Activated naive CD8-positive, alpha-beta T cell treated with anti-CD3 and anti-CD28 coated beads, Interleukin-2, amount 50 U/mL, for 24 hours (primary cell): ENCODE measurements at regions not wholly inside any gene's neighbourhood (a gene's known extent, or its start where the extent isn't known, plus 50 kb on each side); places are given as distances from the start of the nearest gene placed in this dataset.
"Not testable (repeated sequence)": the region's sequence is repeated elsewhere in the genome, so short reads cannot be mapped to it uniquely, and the experiment has no call there.

Source experiments
- ATAC-seq: fragments of 150-1000 bp; cut with Tn5 transposase; one replicate; pipeline ENCODE4 v1.10.0; 2021
- DNase-seq: peaks from one replicate; pipeline ENCODE4 v3.0.0; 2021
- H3K27ac Mint-ChIP-seq: one replicate; pipeline ENCODE4 v1.8.0; 2021; ENCODE audit warnings: mild to moderate bottlenecking, mixed read lengths
- H3K27me3 Mint-ChIP-seq: one replicate; pipeline ENCODE4 v1.8.0; 2021; ENCODE audit warnings: mixed read lengths
- H3K36me3 Mint-ChIP-seq: one replicate; pipeline ENCODE4 v1.8.0; 2021; ENCODE audit warnings: low read depth, mixed read lengths
- H3K4me1 Mint-ChIP-seq: one replicate; pipeline ENCODE4 v1.8.0; 2021; ENCODE audit warnings: mixed read lengths
- H3K4me3 Mint-ChIP-seq: one replicate; pipeline ENCODE4 v1.8.0; 2021; ENCODE audit warnings: mild to moderate bottlenecking, moderate library complexity, mixed read lengths
- H3K9me3 Mint-ChIP-seq: one replicate; pipeline ENCODE4 v1.8.0; 2021; ENCODE audit warnings: mixed read lengths

GRCh38 chr5:126046318-126046717 lies 376.9 kb upstream of the GRAMD2B start:
- H3K36me3 Mint-ChIP-seq: no peaks in the 10 kb centered on the region
- H3K27ac Mint-ChIP-seq: no peak overlapping the region
- no peaks in the 10 kb centered on the region for H3K4me1 Mint-ChIP-seq
- no peak for ATAC-seq
- H3K27me3 Mint-ChIP-seq: no peaks in the 10 kb centered on the region
- H3K9me3 Mint-ChIP-seq: peaks cover 4% of the 10 kb centered on the region
- no peak overlapping the region for H3K4me3 Mint-ChIP-seq
- no peak for DNase-seq

GRCh38 chr5:126046846-126047571 lies 376.2 kb upstream of the GRAMD2B start:
- no peaks in the 10 kb centered on the region for H3K27me3 Mint-ChIP-seq
- ATAC-seq (no peak), DNase-seq (no peak)
- H3K9me3 Mint-ChIP-seq: peaks cover 4% of the 10 kb centered on the region
- H3K27ac Mint-ChIP-seq: no peak overlapping the region
- no peaks in the 10 kb centered on the region for H3K4me1 Mint-ChIP-seq
- no peak overlapping the region for H3K4me3 Mint-ChIP-seq
- H3K36me3 Mint-ChIP-seq: no peaks in the 10 kb centered on the region

- H3K36me3 Mint-ChIP-seq: no peaks in the 10 kb centered on the region
- DNase-seq: no peak
- no peak for ATAC-seq
- H3K4me1 Mint-ChIP-seq: no peaks in the 10 kb centered on the region
- H3K27ac Mint-ChIP-seq: no peak overlapping the region
- H3K9me3 Mint-ChIP-seq: peaks cover 5% of the 10 kb centered on the region
- no peaks in the 10 kb centered on the region for H3K27me3 Mint-ChIP-seq
- H3K4me3 Mint-ChIP-seq: no peak overlapping the region
Observed at GRCh38 chr5:126052120-126052519, 371.1 kb upstream of the GRAMD2B start.

- Mint-ChIP-seq H3K27me3 (no peaks in the 10 kb centered on the region), H3K9me3 (peaks cover 5% of the 10 kb centered on the region), H3K27ac (no peak overlapping the region), H3K4me1 (no peaks in the 10 kb centered on the region), H3K36me3 (no peaks in the 10 kb centered on the region), H3K4me3 (no peak overlapping the region)
- ATAC-seq: no peak
- no peak for DNase-seq
Observed at GRCh38 chr5:126052791-126053190, 370.4 kb upstream of the GRAMD2B start.

GRCh38 chr5:126053630-126054029 lies 369.6 kb upstream of the GRAMD2B start:
- Mint-ChIP-seq H3K4me3 (no peak overlapping the region), H3K27me3 (no peaks in the 10 kb centered on the region), H3K4me1 (no peaks in the 10 kb centered on the region), H3K36me3 (no peaks in the 10 kb centered on the region), H3K9me3 (peaks cover 5% of the 10 kb centered on the region), H3K27ac (no peak overlapping the region)
- ATAC-seq (no peak), DNase-seq (no peak)

GRCh38 chr5:126054577-126055347 lies 368.4 kb upstream of the GRAMD2B start:
- ATAC-seq (no peak), DNase-seq (no peak)
- Mint-ChIP-seq H3K4me3 (no peak overlapping the region), H3K36me3 (no peaks in the 10 kb centered on the region), H3K9me3 (peaks cover 11% of the 10 kb centered on the region), H3K27ac (no peak overlapping the region), H3K27me3 (no peaks in the 10 kb centered on the region), H3K4me1 (no peaks in the 10 kb centered on the region)

- DNase-seq (no peak), ATAC-seq (no peak)
- no peaks in the 10 kb centered on the region for H3K27me3 Mint-ChIP-seq
- no peak overlapping the region for H3K4me3 Mint-ChIP-seq
- H3K9me3 Mint-ChIP-seq: peaks cover 11% of the 10 kb centered on the region
- no peaks in the 10 kb centered on the region for H3K4me1 Mint-ChIP-seq
- H3K27ac Mint-ChIP-seq: no peak overlapping the region
- H3K36me3 Mint-ChIP-seq: no peaks in the 10 kb centered on the region
Observed at GRCh38 chr5:126055348-126055729, 367.9 kb upstream of the GRAMD2B start.

GRCh38 chr5:126056352-126056751 lies 366.9 kb upstream of the GRAMD2B start:
- ATAC-seq (no peak), DNase-seq (no peak)
- no peaks in the 10 kb centered on the region for H3K27me3 Mint-ChIP-seq
- peaks cover 11% of the 10 kb centered on the region for H3K9me3 Mint-ChIP-seq
- no peak overlapping the region for H3K27ac Mint-ChIP-seq
- H3K36me3 Mint-ChIP-seq: no peaks in the 10 kb centered on the region
- no peak overlapping the region for H3K4me3 Mint-ChIP-seq
- no peaks in the 10 kb centered on the region for H3K4me1 Mint-ChIP-seq

- H3K36me3 Mint-ChIP-seq: no peaks in the 10 kb centered on the region
- no peak for DNase-seq
- no peaks in the 10 kb centered on the region for H3K4me1 Mint-ChIP-seq
- no peak overlapping the region for H3K27ac Mint-ChIP-seq
- no peaks in the 10 kb centered on the region for H3K27me3 Mint-ChIP-seq
- H3K9me3 Mint-ChIP-seq: peaks cover 11% of the 10 kb centered on the region
- no peak for ATAC-seq
- H3K4me3 Mint-ChIP-seq: no peak overlapping the region
Observed at GRCh38 chr5:126056851-126057622, 366.2 kb upstream of the GRAMD2B start.

GRCh38 chr5:126058392-126058791 lies 364.8 kb upstream of the GRAMD2B start:
- not testable (repeated sequence) for H3K4me3 Mint-ChIP-seq, ATAC-seq, H3K4me1 Mint-ChIP-seq, H3K36me3 Mint-ChIP-seq, DNase-seq, H3K27ac Mint-ChIP-seq, H3K27me3 Mint-ChIP-seq
- peaks cover 11% of the 10 kb centered on the region for H3K9me3 Mint-ChIP-seq

- H3K36me3 Mint-ChIP-seq: no peaks in the 10 kb centered on the region
- H3K4me3 Mint-ChIP-seq: no peak overlapping the region
- no peak for ATAC-seq
- H3K9me3 Mint-ChIP-seq: peaks cover 7% of the 10 kb centered on the region
- no peak for DNase-seq
- no peaks in the 10 kb centered on the region for H3K27me3 Mint-ChIP-seq
- no peak overlapping the region for H3K27ac Mint-ChIP-seq
- no peaks in the 10 kb centered on the region for H3K4me1 Mint-ChIP-seq
Observed at GRCh38 chr5:126062398-126063221, 360.6 kb upstream of the GRAMD2B start.

- DNase-seq: no peak
- H3K4me1 Mint-ChIP-seq: no peaks in the 10 kb centered on the region
- H3K27ac Mint-ChIP-seq: no peak overlapping the region
- no peaks in the 10 kb centered on the region for H3K27me3 Mint-ChIP-seq
- no peaks in the 10 kb centered on the region for H3K9me3 Mint-ChIP-seq
- no peak for ATAC-seq
- no peaks in the 10 kb centered on the region for H3K36me3 Mint-ChIP-seq
- no peak overlapping the region for H3K4me3 Mint-ChIP-seq
Observed at GRCh38 chr5:126065061-126065460, 358.1 kb upstream of the GRAMD2B start.

GRCh38 chr5:126066836-126067235 lies 356.4 kb upstream of the GRAMD2B start:
- no peak overlapping the region for H3K4me3 Mint-ChIP-seq

GRCh38 chr5:126067404-126067803 lies 355.8 kb upstream of the GRAMD2B start:
- ATAC-seq (no peak), DNase-seq (no peak)
- Mint-ChIP-seq H3K27ac (no peak overlapping the region), H3K4me1 (no peaks in the 10 kb centered on the region), H3K4me3 (no peak overlapping the region), H3K36me3 (no peaks in the 10 kb centered on the region), H3K9me3 (peaks cover 7% of the 10 kb centered on the region), H3K27me3 (no peaks in the 10 kb centered on the region)

More at GRCh38 chr5:126066836-126067235, 356.4 kb upstream of the GRAMD2B start:
- no peaks in the 10 kb centered on the region for H3K27me3 Mint-ChIP-seq
- H3K36me3 Mint-ChIP-seq: no peaks in the 10 kb centered on the region
- no peaks in the 10 kb centered on the region for H3K4me1 Mint-ChIP-seq
- DNase-seq: no peak
- peaks cover 5% of the 10 kb centered on the region for H3K9me3 Mint-ChIP-seq
- no peak for ATAC-seq
- H3K27ac Mint-ChIP-seq: no peak overlapping the region
